Esophagus muscularis mucosa (tissue), 4 donors: ENCODE measurements at regions not wholly inside any gene's neighbourhood (a gene's known extent, or its start where the extent isn't known, plus 50 kb on each side); places are given as distances from the start of the nearest gene placed in this dataset.

Source experiments
- DNase-seq: peaks from one replicate; pipeline ENCODE4 v3.0.0-alpha.2; 2017; ENCODE audit errors: extremely low spot score
- H3K27ac ChIP-seq, 4 donors: fragments of 200-600 bp; sonication (generic); replicated peaks in 1 of 4; 1 replicate in 3 of 4; 2 replicates in 1 of 4; pipeline ENCODE4 v1.5.1; 2016 to 2019; ENCODE audit warnings: mild to moderate bottlenecking in 1 of 4
- H3K27me3 ChIP-seq, 4 donors: fragments of 200-600 bp; sonication (generic); one replicate each; pipeline versions ENCODE4 v1.5.1 to v1.6.0; 2016 to 2019
- H3K36me3 ChIP-seq, 4 donors: fragments of 200-600 bp; sonication (generic); one replicate each; pipeline ENCODE4 v1.5.1; 2016 to 2019
- H3K4me1 ChIP-seq, 4 donors: fragments of 200-600 bp; sonication (generic); one replicate each; pipeline ENCODE4 v1.5.1; 2016 to 2019
- H3K4me3 ChIP-seq, 4 donors: fragments of 200-600 bp; sonication (generic); 1 replicate in 2 of 4; 2 replicates in 2 of 4; pipeline ENCODE4 v1.5.1; 2016 to 2019; ENCODE audit warnings: mild to moderate bottlenecking in 4 of 4, moderate library complexity in 1 of 4
- H3K9me3 ChIP-seq, 4 donors: fragments of 200-600 bp; sonication (generic); 1 replicate in 3 of 4; 2 replicates in 1 of 4; pipeline ENCODE4 v1.5.1; 2016 to 2019
- EP300 ChIP-seq: sonication (generic); formaldehyde crosslinking; IDR thresholded peaks from one replicate; pipeline ENCODE4 v1.6.1; 2017; ENCODE audit warnings: antibody characterized with exemption
- POLR2A ChIP-seq: fragments of 450-650 bp; IDR thresholded peaks from one replicate; pipeline ENCODE4 v1.6.1; 2017; ENCODE audit warnings: antibody characterized with exemption, moderate library complexity, mild to moderate bottlenecking, low read depth
- POLR2AphosphoS5 ChIP-seq, 2 donors: sonication (generic); formaldehyde crosslinking; IDR thresholded peaks; one replicate each; pipeline ENCODE4 v1.6.1; 2017; ENCODE audit warnings: antibody characterized with exemption in 2 of 2
- WGBS: methylation state at CpG from one replicate; pipeline ENCODE4 v1.1.5; 2018; 5-methylcytosine and 5-hydroxymethylcytosine counted together
- intact Hi-C: fragments of 100-400 bp; cut with DNase I; formaldehyde crosslinking; loops from one replicate; pipeline ENCODE4 v1.15.1; 2023
- TF ChIP-seq, protein P1 (sequence below), 3 experiments: fragments of 200-600 bp in 2 of 3; fragments of 450-650 bp in 1 of 3; sonication (generic) in 2 of 3; IDR thresholded peaks; one replicate each; pipeline ENCODE4 v1.5.1; 2017 to 2019; ENCODE audit warnings: antibody characterized with exemption in 3 of 3, mild to moderate bottlenecking in 2 of 3, moderate library complexity in 1 of 3

DNA sequence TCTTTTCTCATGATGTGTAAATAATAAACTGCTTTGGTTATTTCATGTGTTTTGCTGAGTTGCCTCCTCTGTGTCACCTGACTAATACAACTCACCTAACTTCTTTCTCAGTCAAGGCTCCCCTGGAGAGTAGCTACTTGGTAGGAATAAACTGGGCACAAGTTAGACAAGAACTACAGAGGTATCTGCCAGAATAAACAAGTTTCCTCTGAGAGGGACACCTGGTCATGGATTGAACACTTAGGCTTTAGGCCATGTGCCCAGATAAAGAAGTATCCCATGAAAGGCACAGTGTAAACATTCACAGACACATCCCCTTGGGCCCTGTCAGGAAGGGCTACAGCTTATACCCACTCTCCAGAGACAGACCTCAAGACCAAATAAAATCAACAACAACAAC, 532.5 kb downstream of the KIF4B start:
- no peak overlapping the region for H3K27ac ChIP-seq
- H3K4me1 ChIP-seq = no peaks in the 10 kb centered on the region
- TF ChIP-seq EP300 = no peak
- no peak for TF ChIP-seq POLR2AphosphoS5 (IDR thresholded peaks at IDR 0.05)
- TF ChIP-seq, protein P1, sequence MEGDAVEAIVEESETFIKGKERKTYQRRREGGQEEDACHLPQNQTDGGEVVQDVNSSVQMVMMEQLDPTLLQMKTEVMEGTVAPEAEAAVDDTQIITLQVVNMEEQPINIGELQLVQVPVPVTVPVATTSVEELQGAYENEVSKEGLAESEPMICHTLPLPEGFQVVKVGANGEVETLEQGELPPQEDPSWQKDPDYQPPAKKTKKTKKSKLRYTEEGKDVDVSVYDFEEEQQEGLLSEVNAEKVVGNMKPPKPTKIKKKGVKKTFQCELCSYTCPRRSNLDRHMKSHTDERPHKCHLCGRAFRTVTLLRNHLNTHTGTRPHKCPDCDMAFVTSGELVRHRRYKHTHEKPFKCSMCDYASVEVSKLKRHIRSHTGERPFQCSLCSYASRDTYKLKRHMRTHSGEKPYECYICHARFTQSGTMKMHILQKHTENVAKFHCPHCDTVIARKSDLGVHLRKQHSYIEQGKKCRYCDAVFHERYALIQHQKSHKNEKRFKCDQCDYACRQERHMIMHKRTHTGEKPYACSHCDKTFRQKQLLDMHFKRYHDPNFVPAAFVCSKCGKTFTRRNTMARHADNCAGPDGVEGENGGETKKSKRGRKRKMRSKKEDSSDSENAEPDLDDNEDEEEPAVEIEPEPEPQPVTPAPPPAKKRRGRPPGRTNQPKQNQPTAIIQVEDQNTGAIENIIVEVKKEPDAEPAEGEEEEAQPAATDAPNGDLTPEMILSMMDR (IDR thresholded peaks at IDR 0.05) = no peak
- TF ChIP-seq POLR2A = no peak
- H3K9me3 ChIP-seq = peaks cover 0 to 3% (median 0%) of the 10 kb centered on the region in 4 donors
- intact Hi-C loops = no loop called here
- H3K4me3 ChIP-seq = no peak overlapping the region
- no peaks in the 10 kb centered on the region for H3K27me3 ChIP-seq
- H3K36me3 ChIP-seq = no peaks in the 10 kb centered on the region
- DNase-seq = no peak

DNA sequence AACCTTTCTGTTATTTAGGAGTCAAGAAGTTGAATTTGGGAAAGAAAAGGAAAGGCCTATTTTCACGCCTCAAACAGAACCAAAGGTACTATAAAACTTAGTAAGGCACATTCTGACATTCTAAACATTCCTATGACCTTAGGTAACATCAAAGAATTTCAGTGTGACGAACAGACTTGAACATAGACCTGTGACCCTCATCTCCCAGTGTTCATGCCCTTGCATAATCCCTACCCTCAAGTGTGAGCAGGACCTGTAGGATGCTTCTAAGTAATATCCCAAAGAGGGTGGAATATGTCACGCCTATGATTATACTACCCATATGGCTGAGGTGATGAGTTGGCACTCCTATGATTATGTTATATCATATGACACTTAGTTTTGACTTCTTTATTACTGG, 540.9 kb downstream of the KIF4B start:
- Histone ChIP-seq H3K27me3 (no peaks in the 10 kb centered on the region), H3K4me3 (no peak overlapping the region), H3K4me1 (no peaks in the 10 kb centered on the region), H3K27ac (no peak overlapping the region), H3K9me3 (no peaks in the 10 kb centered on the region), H3K36me3 (no peaks in the 10 kb centered on the region)
- intact Hi-C loops = no loop called here
- WGBS = 87% methylated on average over 3 of the region's 3 CpGs
- no peak for TF ChIP-seq POLR2A
- TF ChIP-seq, protein P1 (IDR thresholded peaks at IDR 0.05) = no peak
- no peak for TF ChIP-seq EP300
- no peak for TF ChIP-seq POLR2AphosphoS5 (IDR thresholded peaks at IDR 0.05)
- no peak for DNase-seq

DNA sequence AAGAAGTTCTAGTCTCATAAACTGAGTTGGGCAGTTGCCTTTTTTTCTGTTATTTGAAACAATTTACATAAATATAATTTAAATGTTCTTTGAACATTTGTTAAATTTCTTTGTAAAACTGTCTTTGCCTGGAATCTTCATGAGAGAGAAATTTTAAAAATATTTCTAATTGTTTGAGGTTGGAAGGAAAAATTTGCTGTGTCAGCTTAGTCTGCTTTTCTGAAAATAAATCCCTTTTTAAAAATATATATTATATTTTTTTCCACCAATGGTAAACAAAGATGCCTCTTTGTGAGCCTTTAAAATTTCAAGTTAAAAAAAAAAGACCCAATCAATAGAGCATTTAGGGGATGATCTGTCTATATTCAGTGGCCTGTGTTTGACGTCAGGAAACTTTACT, 542.7 kb downstream of the KIF4B start:
- intact Hi-C loops = no loop called here
- no peak overlapping the region for H3K4me3 ChIP-seq
- WGBS = 76% methylated on average over 1 of the region's 1 CpG
- no peaks in the 10 kb centered on the region for H3K9me3 ChIP-seq
- DNase-seq = no peak
- TF ChIP-seq EP300 (no peak), POLR2AphosphoS5 (IDR thresholded peaks at IDR 0.05) (no peak), POLR2A (no peak)
- TF ChIP-seq, protein P1 (IDR thresholded peaks at IDR 0.05) = no peak
- H3K27ac ChIP-seq = no peak overlapping the region
- H3K36me3 ChIP-seq = no peaks in the 10 kb centered on the region
- H3K27me3 ChIP-seq = no peaks in the 10 kb centered on the region
- no peaks in the 10 kb centered on the region for H3K4me1 ChIP-seq

DNA sequence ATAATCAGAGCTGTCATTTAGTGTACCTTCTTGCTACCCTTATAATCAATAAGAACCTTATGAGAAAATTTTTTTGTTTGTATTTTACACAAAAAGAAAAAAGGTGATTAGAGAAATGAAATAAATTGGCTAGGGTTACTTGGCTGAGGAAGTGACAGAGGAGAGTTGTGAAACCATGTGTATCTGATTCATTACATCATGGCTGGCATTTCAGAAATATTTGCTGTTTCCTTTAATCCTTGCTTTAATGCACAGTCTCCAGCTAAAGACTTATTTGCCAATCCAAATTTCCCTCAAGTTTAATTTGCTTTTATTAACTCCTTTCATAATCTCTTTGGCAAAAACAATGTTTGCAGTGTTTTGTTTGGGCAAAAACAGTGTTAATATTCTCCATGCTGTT, 543.1 kb downstream of the KIF4B start:
- no peaks in the 10 kb centered on the region for H3K9me3 ChIP-seq
- intact Hi-C loops = no loop called here

DNA sequence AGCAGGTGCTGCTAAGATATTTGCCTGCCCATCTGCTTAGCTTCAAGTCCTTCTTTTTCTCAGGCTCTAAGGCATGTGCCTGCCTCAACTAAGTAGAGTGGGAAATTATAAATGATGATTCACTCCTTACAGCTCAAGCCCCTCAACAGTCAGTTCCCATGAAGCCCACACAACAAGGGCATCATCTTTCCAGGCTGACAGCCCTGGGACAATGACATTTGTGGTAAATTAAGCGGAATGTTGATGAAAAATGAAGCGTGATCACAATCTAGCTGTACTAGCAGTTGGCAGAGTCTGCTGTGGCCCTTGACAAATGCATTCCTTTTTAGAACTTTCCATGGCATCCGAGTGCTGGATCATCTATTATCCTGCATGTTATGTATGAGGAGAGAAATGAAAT, 548.6 kb downstream of the KIF4B start:
- Histone ChIP-seq H3K27ac (no peak overlapping the region), H3K36me3 (no peaks in the 10 kb centered on the region), H3K4me3 (no peak overlapping the region), H3K4me1 (no peaks in the 10 kb centered on the region), H3K9me3 (no peaks in the 10 kb centered on the region), H3K27me3 (no peaks in the 10 kb centered on the region)
- intact Hi-C loops = no loop called here
- TF ChIP-seq, protein P1 (IDR thresholded peaks at IDR 0.05) = no peak
- TF ChIP-seq POLR2A (no peak), POLR2AphosphoS5 (IDR thresholded peaks at IDR 0.05) (no peak), EP300 (no peak)
- WGBS = 49% methylated on average over 3 of the region's 3 CpGs
- DNase-seq = no peak

More for the DNA sequence above, 543.1 kb downstream of the KIF4B start:
- H3K4me3 ChIP-seq = no peak overlapping the region
- no peaks in the 10 kb centered on the region for H3K27me3 ChIP-seq
- no peaks in the 10 kb centered on the region for H3K36me3 ChIP-seq
- no peak overlapping the region for H3K27ac ChIP-seq
- no peak for DNase-seq
- TF ChIP-seq POLR2A (no peak), POLR2AphosphoS5 (IDR thresholded peaks at IDR 0.05) (no peak), EP300 (no peak)
- TF ChIP-seq, protein P1 (IDR thresholded peaks at IDR 0.05) = no peak
- no peaks in the 10 kb centered on the region for H3K4me1 ChIP-seq
